Mammary epithelial cell (primary cell): ENCODE measurements at regions not wholly inside any gene's neighbourhood (a gene's known extent, or its start where the extent isn't known, plus 50 kb on each side); places are given as distances from the start of the nearest gene placed in this dataset.

Experiments
- EZH2 ChIP-seq: IDR thresholded peaks from 2 replicates; pipeline ENCODE4 v1.6.1; 2012; ENCODE audit warnings: low read length, inconsistent platforms, borderline replicate concordance
- TF ChIP-seq, protein P1 (sequence below), 2 donors: IDR thresholded peaks in 1 of 2; conservative IDR thresholded peaks in 1 of 2; 2 replicates each; pipeline ENCODE4 v1.5.1; 2011 to 2012; ENCODE audit warnings: inconsistent platforms in 2 of 2, low read length in 2 of 2, mild to moderate bottlenecking in 2 of 2, control low read depth in 1 of 2, low read depth in 1 of 2; ENCODE audit not compliant: insufficient read depth in 1 of 2; ENCODE audit errors: extremely low read depth in 1 of 2

DNA sequence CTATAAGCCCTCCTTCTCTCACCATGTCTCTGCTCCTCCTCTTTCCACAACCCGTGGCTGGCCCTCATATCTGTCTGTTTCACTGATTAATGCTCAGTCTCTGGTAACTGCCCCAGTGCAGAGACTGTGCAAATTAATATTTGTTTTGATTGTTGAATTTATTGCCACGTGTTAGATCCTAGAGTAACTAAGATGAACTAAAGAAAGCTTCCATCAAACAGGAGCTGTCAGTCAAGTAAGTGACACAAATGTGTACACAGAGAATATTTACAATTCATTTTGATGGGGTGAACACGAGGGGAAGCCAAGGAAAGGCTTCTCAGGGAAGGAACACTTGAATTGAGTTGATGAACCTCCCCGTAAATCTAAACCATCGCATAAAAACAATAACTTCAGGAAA, 182.5 kb downstream of the BAMBI start:
- TF ChIP-seq, protein P1, sequence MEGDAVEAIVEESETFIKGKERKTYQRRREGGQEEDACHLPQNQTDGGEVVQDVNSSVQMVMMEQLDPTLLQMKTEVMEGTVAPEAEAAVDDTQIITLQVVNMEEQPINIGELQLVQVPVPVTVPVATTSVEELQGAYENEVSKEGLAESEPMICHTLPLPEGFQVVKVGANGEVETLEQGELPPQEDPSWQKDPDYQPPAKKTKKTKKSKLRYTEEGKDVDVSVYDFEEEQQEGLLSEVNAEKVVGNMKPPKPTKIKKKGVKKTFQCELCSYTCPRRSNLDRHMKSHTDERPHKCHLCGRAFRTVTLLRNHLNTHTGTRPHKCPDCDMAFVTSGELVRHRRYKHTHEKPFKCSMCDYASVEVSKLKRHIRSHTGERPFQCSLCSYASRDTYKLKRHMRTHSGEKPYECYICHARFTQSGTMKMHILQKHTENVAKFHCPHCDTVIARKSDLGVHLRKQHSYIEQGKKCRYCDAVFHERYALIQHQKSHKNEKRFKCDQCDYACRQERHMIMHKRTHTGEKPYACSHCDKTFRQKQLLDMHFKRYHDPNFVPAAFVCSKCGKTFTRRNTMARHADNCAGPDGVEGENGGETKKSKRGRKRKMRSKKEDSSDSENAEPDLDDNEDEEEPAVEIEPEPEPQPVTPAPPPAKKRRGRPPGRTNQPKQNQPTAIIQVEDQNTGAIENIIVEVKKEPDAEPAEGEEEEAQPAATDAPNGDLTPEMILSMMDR (conservative IDR thresholded peaks at IDR 0.05 in 1 of 2, IDR thresholded peaks at IDR 0.05 in 1 of 2; ENCODE audit: extremely low read depth in 1 of 2, insufficient read depth in 1 of 2, low read depth in 1 of 2, low read length in 2 of 2), result no peak
- no peak for TF ChIP-seq EZH2
